GM19351 (cell line): ENCODE measurements at regions not wholly inside any gene's neighbourhood (a gene's known extent, or its start where the extent isn't known, plus 50 kb on each side); places are given as distances from the start of the nearest gene placed in this dataset.
A peak's percentile ranks its signal among the peaks of the same experiment; 100 is the strongest.

Experiments used
- ATAC-seq: cut with Tn5 transposase; IDR thresholded peaks from one replicate; pipeline ENCODE4 v1.9.1; 2021; ENCODE audit warnings: mild to moderate bottlenecking, moderate library complexity; ENCODE audit not compliant: unreplicated experiment

DNA sequence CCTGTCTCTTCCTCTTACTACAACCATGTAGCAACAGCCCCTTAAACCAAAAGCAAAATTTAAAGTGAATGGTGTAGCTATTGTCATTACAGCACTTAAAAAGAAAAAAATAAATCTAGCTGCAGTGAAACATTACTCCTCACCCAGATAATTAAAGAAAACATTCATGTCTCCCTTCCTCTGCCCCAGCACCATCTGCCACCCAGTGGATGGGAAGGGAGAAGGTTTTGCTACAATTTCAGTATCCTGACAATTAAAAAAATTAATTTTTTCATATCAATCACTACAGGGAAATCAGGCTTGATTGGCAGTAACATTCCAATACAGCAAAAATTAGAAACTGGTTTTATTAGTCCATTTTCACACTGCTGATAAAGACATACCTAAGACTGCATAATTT is 147.4 kb upstream of the PUM3 start:
- no peak for ATAC-seq

- no peak for ATAC-seq
Observed at GRCh38 chr9:2987679-2988078, 143.8 kb upstream of the PUM3 start.

DNA sequence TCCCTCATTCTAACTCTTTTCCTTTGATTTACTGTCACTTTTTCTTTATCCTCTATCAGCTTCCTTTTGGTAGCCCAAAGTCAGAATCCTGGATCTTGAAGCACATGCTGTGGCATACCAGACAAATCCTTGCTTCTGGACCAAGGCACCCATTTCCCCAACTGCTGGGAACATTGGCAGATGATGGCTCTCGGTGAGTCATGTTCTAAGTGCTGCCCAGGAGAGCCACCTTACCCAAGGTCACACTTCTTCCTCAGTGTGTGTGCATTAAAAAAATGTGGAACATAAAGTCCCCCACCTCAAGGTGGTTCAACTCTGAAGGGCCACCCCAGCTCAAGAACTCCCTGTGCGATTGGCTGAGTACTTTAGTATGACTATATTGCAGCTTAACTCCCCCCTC is 141.4 kb upstream of the PUM3 start:
- ATAC-seq = no peak

- ATAC-seq = no peak
Observed at GRCh38 chr9:2984491-2984890, 140.6 kb upstream of the PUM3 start.

DNA sequence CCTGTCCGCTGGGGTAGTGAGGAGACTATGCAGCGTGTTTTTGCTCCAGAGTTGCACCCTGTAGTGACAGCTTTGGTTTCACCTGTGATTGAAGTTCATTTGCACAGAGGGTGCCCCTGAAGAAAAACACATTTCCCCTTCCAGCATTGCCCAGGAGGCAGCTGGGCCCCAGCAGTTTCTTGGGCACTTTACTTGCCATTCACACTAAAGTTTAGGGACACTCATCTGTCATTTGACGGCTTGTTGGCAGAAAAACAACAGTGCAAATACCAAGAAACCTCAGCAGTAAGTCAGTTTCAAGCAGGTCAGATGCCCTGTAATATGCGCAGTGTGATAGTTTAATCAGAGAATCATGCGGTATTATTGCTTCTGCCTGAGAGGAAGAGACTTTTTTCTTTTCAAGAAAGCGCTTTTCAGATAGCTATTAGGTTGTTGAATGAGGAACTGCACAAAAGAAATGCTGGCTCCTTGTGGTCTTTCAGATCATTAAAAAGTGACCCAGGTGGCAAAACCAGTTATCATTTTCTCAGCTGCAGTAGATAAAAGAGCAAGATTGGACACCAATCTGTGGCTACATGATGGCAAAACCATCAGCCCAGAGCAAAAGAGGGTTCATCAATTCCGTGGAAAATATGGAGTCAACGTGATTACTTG is 136.2 kb upstream of the PUM3 start:
- ATAC-seq = no peak

GRCh38 chr9:2972475-2972874 is 128.6 kb upstream of the PUM3 start:
- ATAC-seq = no peak

- ATAC-seq = no peak
Observed at GRCh38 chr9:2970864-2971263, 127.0 kb upstream of the PUM3 start.

DNA sequence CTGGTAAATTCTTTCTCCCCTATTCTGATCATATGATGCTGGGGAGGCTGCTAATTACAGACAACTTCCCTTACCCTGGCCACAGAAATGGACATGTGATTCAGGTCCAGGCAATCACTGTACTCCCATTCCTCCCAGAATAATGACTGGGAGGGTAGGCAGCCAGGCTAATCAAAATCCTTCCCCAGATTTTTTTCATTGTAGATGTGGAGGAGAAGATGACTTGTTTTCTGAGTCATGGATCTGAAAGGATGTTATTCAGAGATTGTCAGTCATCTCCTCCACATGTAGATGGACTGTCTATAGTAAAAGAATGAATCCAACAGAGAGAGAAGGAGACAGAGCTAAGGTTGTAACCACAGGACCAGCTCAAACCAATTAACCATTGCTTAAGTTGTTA is 123.9 kb upstream of the PUM3 start:
- no peak for ATAC-seq

GRCh38 chr9:2966565-2967300 is 122.8 kb upstream of the PUM3 start:
- no peak for ATAC-seq

- no peak for ATAC-seq
Observed at GRCh38 chr9:2964470-2964869, 120.6 kb upstream of the PUM3 start.

DNA sequence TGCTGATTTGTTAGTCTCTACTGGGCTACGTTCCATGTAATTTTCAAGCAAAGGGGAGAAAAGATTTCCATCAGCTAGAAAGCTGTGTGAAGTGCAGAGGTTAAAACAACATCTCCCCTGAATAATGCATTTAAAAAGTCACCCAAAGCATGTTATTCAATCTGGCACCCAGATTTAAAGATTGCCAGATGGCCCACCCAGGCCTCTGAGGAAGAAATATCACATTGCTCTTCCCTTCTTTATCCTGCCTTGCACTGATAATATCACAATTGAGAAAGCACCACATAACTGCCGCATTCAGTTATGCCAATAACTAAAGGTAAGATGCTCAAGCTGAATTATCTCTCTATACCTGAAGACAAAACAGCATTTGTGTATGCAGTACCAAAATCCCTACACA is 119.4 kb upstream of the PUM3 start:
- ATAC-seq = no peak

DNA sequence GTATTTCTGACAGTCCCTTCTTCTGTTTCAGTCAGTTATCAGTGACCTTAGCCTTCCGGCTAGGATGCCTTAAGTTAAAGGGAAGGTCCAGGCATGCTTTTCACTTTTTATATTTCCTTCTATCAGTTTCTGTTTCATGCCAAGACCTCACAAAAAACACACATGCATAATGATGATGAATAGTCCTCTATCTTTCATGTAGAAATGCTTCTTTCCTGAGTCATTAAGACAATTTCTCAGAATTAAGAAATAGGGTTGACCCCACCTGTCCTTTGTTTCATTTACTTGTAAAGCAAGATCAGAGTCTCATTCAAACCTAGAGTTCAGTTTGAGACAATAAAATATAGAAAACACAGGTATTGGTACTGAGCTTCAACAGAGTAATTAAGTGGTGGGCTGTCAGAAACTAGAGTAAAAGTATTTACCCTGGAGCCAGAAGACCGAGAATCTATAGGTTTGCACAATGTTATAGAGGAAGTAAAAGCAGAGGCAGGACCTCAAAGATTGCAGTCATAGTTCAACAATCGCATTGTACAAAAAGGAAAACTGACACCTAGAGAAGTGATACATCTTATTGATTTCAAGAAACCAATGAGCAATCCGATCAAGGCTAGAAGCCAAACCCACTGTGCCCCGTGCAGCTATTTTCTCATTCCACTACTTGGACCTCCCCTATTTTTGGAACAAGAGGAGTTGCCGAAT is 118.7 kb upstream of the PUM3 start:
- peak; percentile 45 for ATAC-seq

DNA sequence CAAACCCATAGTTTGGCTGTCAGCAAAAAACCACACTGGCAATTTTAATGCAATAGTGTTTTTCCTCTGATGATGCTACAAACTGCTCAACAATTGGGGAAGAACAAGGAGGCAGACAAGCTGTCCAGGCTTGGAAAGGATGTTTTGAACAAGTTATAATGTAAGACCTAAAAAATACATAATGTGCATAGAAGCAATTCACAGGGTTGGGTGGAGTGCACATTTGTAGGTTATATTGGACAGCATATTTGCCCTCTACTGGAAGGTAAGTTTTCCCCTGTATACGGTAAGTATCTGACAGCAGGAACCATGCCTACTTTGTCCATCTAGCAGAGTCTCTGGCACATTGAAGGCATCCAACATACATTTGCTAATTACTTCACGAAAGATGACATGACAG is 114.3 kb upstream of the PUM3 start:
- ATAC-seq = no peak

GRCh38 chr9:2957656-2958200 is 113.8 kb upstream of the PUM3 start:
- ATAC-seq = no peak

GRCh38 chr9:2955575-2955974 is 111.7 kb upstream of the PUM3 start:
- ATAC-seq = no peak

DNA sequence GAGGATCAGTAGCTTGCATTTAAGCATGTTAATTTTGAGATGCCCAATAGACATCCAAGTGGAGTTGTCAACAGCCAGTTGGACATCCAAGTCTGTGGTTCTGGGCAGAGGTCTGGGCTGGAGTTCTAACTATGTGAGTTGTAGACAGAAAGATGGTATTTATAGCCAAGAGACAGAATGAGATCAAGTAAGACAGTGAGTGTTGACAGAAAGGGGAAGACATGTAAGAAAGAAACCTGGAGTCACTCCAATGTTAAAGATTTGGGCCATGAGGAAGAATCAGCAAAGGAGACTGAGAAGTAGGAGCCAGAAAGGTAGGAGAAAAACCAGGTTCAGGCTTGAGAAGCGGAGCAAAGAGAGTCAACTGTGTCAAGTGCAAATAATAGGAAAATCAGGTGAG is 95.5 kb upstream of the PUM3 start:
- ATAC-seq = no peak

- no peak for ATAC-seq
Observed at GRCh38 chr9:2936221-2936620, 92.3 kb upstream of the PUM3 start.

DNA sequence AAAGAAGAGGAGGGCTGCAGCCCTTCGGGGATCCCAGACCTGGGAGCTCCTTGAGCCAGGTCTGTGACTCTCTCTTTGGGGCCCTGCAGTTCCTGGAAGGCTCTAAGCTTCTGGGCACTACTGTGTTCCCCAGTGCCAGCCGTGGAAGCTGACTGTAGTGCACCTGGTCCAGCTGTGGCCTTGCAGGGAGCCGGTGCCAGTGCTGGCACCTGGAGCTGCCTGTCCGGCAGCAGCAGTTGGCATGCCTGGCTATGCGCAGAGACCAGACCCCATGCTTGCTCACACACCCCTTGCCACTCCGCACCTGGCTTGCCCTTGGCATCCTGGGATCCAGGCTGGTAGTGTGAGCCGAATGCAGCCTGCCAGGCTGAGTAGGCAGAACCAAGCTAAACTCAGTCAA is 91.0 kb upstream of the PUM3 start:
- ATAC-seq = no peak

- no peak for ATAC-seq
Observed at GRCh38 chr9:2934241-2934650, 90.4 kb upstream of the PUM3 start.

DNA sequence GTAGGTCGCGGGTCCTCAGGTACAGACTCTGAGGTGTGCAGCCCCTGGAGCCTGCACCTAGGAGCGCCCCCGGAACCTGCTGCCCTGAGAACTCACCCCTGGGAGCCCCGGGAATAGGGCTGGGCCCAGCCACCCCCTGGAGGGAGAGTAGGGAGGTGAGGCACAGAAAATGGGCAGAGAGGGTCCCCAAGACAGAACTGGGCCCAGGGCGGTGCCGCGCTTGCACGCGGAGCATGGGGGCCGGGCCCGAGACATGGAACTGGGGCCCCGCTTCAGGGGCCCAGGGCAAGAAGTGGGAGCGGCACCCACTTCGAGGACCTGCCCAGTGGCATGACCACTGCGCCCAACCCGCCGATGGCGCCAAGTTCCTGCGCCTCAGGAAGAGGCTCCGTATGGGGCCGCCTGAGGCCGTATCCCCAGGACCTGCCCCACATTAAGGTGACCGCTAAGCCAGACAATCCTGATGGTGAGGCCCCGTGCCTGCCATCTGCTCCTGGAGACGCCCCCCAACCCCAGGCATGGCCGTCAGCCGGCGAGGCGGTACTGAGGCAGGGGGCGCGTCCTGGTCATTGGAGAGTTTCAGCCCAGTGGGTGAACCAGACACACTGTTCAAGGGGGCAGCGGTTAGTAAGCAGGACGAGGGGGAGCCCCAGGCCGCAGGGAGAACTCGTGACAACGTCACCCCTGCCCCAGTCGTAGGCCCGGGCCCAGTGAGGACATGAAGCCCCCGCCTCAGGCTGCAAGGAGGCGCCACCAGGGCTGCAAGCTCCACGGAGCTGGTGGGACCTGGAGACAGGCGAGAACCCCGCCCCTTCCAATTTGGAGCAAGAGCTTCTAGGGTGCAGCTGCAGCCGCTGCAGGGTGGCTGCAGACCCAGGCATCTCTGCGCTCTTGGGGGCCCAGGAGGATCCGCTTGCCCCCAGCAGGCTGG is 89.5 kb upstream of the PUM3 start:
- no peak for ATAC-seq

DNA sequence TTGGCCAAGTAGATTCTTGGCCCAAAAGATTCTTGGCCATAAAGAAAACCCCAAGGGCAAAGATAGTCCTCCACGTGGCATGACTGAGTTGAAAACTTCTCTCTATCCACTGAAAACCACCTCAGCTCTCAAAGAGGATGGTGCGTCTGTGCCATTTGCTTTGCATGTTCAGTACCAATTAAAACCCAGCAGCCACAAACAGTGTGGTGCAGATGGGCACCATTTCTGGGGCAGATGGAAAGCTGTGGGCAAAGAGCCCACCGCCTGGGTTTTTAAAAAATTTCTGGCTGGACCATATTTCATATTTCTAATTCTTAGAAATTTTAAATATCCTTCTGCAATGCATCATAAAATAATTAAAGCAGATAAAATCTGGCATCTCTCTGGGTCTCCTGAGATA is 84.5 kb upstream of the PUM3 start:
- no peak for ATAC-seq
